ENCODE measurements at regions not wholly inside any gene's neighbourhood (a gene's known extent, or its start where the extent isn't known, plus 50 kb on each side); places are given as distances from the start of the nearest gene placed in this dataset.

- TF ChIP-seq CTCF (IDR thresholded peaks at IDR 0.05) (no peak), POLR2A (IDR thresholded peaks at IDR 0.05) (no peak)
Measured at GRCh38 chr7:106193661-106194060, 81.5 kb upstream of the SYPL1 start.

Data from vagina (tissue), 2 donors.